HG02623 (cell line): ENCODE measurements at regions not wholly inside any gene's neighbourhood (a gene's known extent, or its start where the extent isn't known, plus 50 kb on each side); places are given as distances from the start of the nearest gene placed in this dataset.

ENCODE experiments used
- ATAC-seq: cut with Tn5 transposase; IDR thresholded peaks from one replicate; pipeline ENCODE4 v1.9.1; 2021; ENCODE audit warnings: moderate library complexity; ENCODE audit not compliant: unreplicated experiment

DNA sequence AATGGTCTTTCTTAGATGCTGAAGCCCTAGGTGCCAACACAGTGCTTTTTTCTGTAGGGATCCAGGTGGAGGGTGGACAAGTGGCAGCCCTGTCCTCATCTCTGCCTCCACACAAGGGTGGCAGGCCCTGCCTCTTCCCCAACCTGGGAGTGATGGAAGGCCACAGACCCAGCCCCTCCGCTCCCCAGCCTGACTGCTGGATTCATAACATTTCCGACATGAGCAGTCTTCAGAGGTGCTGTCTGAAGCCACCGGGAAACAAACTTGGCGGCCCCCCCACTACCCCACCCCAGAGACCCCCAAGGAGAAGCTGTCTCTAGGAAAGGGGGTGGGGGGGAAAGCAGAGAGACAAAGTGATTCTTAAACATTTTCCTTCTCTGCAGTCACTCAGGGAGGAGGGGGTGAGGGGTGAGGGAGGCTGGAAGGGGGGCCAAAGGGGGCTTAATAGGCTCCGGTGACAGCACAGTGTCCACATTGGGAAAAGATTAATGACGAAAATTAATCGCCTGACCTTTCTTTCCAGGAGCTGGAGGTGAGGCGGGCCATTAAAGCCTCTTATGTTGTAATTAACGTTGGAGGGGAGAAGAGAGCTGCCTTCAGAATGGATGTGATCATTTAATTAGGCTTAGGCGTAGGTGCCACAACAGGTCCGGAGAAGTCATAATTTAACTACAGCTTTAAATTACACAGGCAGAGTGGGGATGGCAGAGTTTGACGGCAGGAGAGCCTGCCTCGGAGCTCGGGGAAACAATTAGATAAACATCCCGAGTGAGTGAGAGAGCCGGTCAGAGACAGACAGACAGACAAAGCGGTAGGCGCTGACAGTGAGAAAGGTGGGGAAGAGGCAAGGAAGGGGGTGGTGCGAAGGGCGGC, 76.8 kb upstream of the FOXP4 start:
- no peak for ATAC-seq

DNA sequence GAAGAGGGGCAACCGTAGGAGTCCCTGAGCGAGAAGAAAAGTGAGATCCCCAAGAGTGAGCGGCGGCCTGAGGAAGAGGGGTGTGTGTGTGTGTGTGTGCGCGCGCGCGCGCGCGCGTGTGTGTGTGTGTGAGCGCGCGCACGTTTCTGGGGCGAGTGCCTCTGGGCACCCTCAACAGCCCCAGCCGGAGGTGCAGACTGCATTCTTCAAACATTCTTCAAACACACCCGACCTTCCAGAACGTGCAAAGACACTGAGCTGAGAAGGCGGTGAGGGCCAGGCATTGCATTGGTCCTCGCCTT, 76.2 kb upstream of the FOXP4 start:
- no peak for ATAC-seq

GRCh38 chr6:41470331-41471063, 75.7 kb upstream of the FOXP4 start:
- ATAC-seq, result no peak

DNA sequence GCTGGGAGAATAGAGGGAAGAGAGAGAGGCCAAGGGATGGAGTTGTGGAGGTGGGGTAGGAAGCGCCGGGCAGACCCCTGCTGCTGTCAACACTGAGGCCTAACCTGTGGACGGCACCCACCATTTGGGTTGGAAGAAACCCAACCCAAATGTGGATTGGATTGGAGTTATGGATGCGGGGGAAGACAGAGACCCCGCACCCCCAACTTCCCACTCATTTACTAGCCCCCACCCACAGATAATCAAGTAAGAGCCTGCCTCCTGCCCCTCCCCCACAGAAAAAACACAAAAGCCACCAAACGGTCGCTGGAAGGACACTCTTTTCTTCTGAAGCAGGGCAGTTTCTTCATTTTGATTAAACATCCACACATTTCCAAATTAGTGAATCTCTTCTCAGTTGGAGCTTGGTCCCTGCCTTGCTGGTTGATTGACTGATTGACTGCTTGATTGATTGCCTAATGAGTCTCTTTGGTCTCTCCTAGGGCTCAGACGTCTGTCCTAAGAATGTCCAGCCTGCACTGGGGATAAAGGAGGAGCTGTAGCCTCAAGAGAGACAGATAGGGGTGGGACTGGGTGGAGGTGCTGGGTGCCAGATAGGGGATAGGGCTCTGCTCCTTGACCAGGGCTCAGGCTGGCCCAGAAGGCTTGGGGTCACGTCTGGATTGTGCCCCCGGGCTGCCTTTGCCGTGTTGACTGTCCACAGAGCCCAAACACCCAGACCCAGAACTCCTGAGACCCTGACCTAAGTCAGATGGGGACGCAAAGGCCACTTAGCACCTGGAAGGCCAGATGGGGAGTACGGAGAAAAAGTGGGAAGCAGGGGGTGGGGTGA, 74.9 kb upstream of the FOXP4 start:
- no peak for ATAC-seq

- no peak for ATAC-seq
Observed at GRCh38 chr6:41474213-41474933, 71.8 kb upstream of the FOXP4 start.

- ATAC-seq, result no peak
Observed at GRCh38 chr6:41475164-41475563, 71.0 kb upstream of the FOXP4 start.

DNA sequence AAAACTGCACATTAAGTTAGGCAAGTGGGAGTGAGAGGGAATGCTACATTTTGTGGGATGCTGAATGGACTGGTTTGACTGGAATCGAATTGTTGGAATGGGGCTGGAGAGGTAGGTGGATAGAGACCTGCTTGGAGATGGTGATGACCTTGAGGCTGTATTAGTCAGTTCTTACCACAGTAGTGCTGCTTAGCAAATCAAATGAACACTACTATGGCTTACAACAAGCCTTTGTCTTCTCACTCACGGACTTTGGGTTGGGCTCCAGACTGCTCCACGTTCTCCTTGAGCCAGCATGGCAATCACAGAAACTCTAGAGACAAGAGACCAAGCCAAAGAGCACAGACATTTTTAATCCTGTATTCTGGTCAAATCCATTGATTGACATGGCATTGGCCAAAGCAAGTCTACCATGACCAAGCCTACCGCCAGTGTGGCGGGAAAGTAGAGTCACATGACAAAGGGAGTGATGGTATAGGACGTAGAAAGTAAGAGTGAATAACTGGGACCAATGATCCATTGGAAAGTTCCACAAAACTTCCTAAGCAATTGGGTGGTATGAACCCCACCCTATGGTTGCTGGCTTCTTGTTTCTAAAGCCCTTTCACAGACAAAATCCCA, 70.3 kb upstream of the FOXP4 start:
- ATAC-seq, result no peak

GRCh38 chr6:41476401-41476800, 69.8 kb upstream of the FOXP4 start:
- ATAC-seq, result no peak

- no peak for ATAC-seq
Observed at GRCh38 chr6:41477572-41477971, 68.6 kb upstream of the FOXP4 start.

DNA sequence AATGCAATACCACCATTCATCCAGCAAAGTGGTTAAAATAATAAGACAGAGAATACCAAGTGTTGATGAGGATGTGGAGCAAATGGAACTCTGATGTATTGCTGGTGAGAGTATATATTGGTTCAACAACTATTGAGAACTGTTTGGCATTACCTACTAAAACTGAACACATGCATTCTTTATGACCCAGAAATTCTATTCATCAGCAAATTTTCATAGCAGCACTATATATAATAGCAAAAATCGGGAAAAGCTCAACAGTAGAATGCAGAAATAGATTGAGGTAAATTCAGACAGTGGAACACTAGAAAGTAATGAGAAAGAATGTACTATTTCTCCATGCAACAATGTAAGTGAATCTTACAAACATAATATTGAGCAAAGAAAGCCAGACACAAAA, 62.2 kb upstream of the FOXP4 start:
- ATAC-seq, result no peak

- ATAC-seq, result no peak
Observed at GRCh38 chr6:41487860-41488432, 58.2 kb upstream of the FOXP4 start.

- no peak for ATAC-seq
Observed at GRCh38 chr6:41488433-41489119, 57.6 kb upstream of the FOXP4 start.

- ATAC-seq, result no peak
Observed at GRCh38 chr6:41489120-41489851, 56.9 kb upstream of the FOXP4 start.

DNA sequence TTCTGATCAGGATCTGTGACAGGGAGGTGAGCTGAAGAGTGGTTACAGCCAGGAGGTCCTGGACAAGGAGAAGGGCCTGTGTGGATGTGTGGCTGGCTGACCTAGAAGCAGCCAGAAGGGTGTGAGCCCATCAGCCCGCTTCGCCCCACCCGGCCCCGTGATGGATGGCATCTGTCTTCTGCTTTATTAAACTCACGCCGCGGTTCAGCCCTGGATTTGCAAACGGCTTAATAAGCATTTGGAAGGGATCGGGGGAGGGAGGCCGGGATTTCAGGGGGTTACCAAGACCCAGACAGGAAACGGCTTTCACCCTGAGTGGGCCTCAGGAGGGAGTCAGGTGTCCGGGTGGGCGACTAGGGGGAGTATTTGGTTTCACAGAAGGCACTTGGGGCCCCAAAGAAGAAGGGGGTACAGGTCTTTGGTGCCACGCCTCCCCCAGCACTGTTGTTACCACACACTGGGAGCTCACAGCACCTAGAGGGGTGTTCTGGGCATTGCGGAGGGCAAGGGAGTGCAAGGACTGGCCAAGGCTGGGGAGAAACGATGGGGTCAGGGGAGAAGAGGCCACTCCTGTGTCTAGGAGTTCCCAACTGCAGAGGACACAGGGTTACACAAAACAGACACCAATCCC, 53.8 kb upstream of the FOXP4 start:
- ATAC-seq, result no peak

- ATAC-seq, result no peak
Observed at GRCh38 chr6:41494212-41495110, 51.7 kb upstream of the FOXP4 start.
